Fibroblast of lung (primary cell): ENCODE measurements at regions not wholly inside any gene's neighbourhood (a gene's known extent, or its start where the extent isn't known, plus 50 kb on each side); places are given as distances from the start of the nearest gene placed in this dataset.
"Not testable (repeated sequence)": the region's sequence is repeated elsewhere in the genome, so short reads cannot be mapped to it uniquely, and the experiment has no call there.

Source experiments
- EZH2 ChIP-seq: IDR thresholded peaks from 2 replicates; pipeline ENCODE4 v1.5.1; 2012; ENCODE audit warnings: low read length, control low read depth, mild to moderate bottlenecking; ENCODE audit errors: missing control alignments
- TF ChIP-seq, protein P1 (sequence below), 2 donors: IDR thresholded peaks in 1 of 2; conservative IDR thresholded peaks in 1 of 2; 1 replicate in 1 of 2; 2 replicates in 1 of 2; pipeline ENCODE4 v1.5.1; 2011 to 2012; ENCODE audit warnings: low read length in 2 of 2, control low read depth in 1 of 2, inconsistent platforms in 1 of 2, low read depth in 1 of 2, mild to moderate bottlenecking in 1 of 2

DNA sequence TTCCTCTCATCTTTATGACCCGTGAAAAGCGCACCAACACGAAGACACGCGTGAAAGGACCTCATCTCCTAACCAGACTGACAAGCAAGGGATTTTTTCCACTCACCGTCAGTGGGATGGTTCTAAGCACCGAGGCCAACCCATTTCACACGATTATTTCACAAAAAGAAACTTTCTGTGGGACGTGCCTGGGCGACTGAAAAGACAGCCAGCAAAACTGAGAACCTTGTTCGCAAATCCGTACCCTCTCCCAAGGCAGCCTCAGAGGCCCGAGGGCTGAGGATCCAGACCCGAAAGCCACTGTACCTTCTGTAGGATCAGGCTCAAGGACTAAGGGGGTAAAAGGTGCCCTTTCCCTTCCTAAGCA is 84.9 kb upstream of the METTL9 start:
- not testable (repeated sequence) for TF ChIP-seq EZH2
- TF ChIP-seq, protein P1, sequence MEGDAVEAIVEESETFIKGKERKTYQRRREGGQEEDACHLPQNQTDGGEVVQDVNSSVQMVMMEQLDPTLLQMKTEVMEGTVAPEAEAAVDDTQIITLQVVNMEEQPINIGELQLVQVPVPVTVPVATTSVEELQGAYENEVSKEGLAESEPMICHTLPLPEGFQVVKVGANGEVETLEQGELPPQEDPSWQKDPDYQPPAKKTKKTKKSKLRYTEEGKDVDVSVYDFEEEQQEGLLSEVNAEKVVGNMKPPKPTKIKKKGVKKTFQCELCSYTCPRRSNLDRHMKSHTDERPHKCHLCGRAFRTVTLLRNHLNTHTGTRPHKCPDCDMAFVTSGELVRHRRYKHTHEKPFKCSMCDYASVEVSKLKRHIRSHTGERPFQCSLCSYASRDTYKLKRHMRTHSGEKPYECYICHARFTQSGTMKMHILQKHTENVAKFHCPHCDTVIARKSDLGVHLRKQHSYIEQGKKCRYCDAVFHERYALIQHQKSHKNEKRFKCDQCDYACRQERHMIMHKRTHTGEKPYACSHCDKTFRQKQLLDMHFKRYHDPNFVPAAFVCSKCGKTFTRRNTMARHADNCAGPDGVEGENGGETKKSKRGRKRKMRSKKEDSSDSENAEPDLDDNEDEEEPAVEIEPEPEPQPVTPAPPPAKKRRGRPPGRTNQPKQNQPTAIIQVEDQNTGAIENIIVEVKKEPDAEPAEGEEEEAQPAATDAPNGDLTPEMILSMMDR (conservative IDR thresholded peaks at IDR 0.05 in 1 of 2, IDR thresholded peaks at IDR 0.05 in 1 of 2; ENCODE audit: low read depth in 1 of 2, low read length in 2 of 2) = not testable (repeated sequence)
